Liver (tissue), 8 donors: ENCODE measurements at regions not wholly inside any gene's neighbourhood (a gene's known extent, or its start where the extent isn't known, plus 50 kb on each side); places are given as distances from the start of the nearest gene placed in this dataset.

Experiments used
- DNase-seq: peaks from one replicate; pipeline ENCODE4 v3.0.0-alpha.2; 2017; ENCODE audit warnings: low spot score
- H3K27ac ChIP-seq, 2 donors: one replicate each; pipeline ENCODE4 v1.7.0; 2013; ENCODE audit warnings: inconsistent platforms in 2 of 2, low read length in 2 of 2, control low read depth in 1 of 2, low read depth in 1 of 2, mild to moderate bottlenecking in 1 of 2
- H3K27me3 ChIP-seq, 4 donors: one replicate each; pipeline versions ENCODE4 v1.6.1 to v1.7.0; 2013; ENCODE audit warnings: low read length in 3 of 4, inconsistent platforms in 1 of 4, mild to moderate bottlenecking in 1 of 4, moderate library complexity in 1 of 4; ENCODE audit not compliant: control insufficient read depth in 4 of 4, insufficient read depth in 4 of 4
- H3K36me3 ChIP-seq, 4 donors: one replicate each; pipeline versions ENCODE4 v1.6.1 to v1.7.0; 2013; ENCODE audit warnings: low read length in 3 of 4, mild to moderate bottlenecking in 3 of 4, low read depth in 1 of 4, moderate library complexity in 1 of 4; ENCODE audit not compliant: control insufficient read depth in 4 of 4, insufficient read depth in 3 of 4
- H3K4me1 ChIP-seq, 4 donors: one replicate each; pipeline versions ENCODE4 v1.6.1 to v1.7.0; 2013; ENCODE audit warnings: low read length in 3 of 4, mild to moderate bottlenecking in 3 of 4, moderate library complexity in 1 of 4; ENCODE audit not compliant: control insufficient read depth in 4 of 4, insufficient read depth in 4 of 4
- H3K4me3 ChIP-seq, 3 donors: one replicate each; pipeline versions ENCODE4 v1.6.1 to v1.7.0; 2013; ENCODE audit warnings: low read length in 3 of 3, control low read depth in 1 of 3, low read depth in 1 of 3, mild to moderate bottlenecking in 1 of 3
- H3K9ac ChIP-seq, 2 donors: one replicate each; pipeline ENCODE4 v1.7.0; 2013; ENCODE audit warnings: low read length in 2 of 2, mild to moderate bottlenecking in 2 of 2, moderate library complexity in 2 of 2, control low read depth in 1 of 2, low read depth in 1 of 2
- H3K9me3 ChIP-seq, 4 donors: one replicate each; pipeline versions ENCODE4 v1.6.1 to v1.7.0; 2013; ENCODE audit warnings: low read length in 3 of 4; ENCODE audit not compliant: control insufficient read depth in 4 of 4
- EGR1 ChIP-seq, 2 donors: IDR thresholded peaks; 2 replicates each; pipeline ENCODE4 v1.6.1; 2016 to 2018; ENCODE audit warnings: antibody characterized with exemption in 2 of 2, low read depth in 2 of 2
- FOXA1 ChIP-seq: IDR thresholded peaks from 2 replicates; pipeline ENCODE4 v1.6.1; 2016; ENCODE audit warnings: antibody characterized with exemption
- FOXA2 ChIP-seq: IDR thresholded peaks from 2 replicates; pipeline ENCODE4 v1.6.1; 2016; ENCODE audit warnings: antibody characterized with exemption
- GABPA ChIP-seq, 2 donors: IDR thresholded peaks in 1 of 2; conservative IDR thresholded peaks in 1 of 2; 2 replicates each; pipeline ENCODE4 v1.6.1; 2016; ENCODE audit warnings: antibody characterized with exemption in 2 of 2, mild to moderate bottlenecking in 1 of 2, moderate library complexity in 1 of 2
- HNF4A ChIP-seq, 2 donors: conservative IDR thresholded peaks; 2 replicates each; pipeline ENCODE4 v1.6.1; 2016; ENCODE audit warnings: antibody characterized with exemption in 2 of 2, mild to moderate bottlenecking in 2 of 2
- HNF4G ChIP-seq: IDR thresholded peaks from 2 replicates; pipeline ENCODE4 v1.6.1; 2016; ENCODE audit warnings: antibody characterized with exemption
- JUND ChIP-seq, 2 donors: IDR thresholded peaks; 2 replicates each; pipeline ENCODE4 v1.6.1; 2016; ENCODE audit warnings: antibody characterized with exemption in 2 of 2
- NR2F2 ChIP-seq: IDR thresholded peaks from 2 replicates; pipeline ENCODE4 v1.6.1; 2016; ENCODE audit warnings: antibody characterized with exemption
- RAD21 ChIP-seq, 2 donors: IDR thresholded peaks; 2 replicates each; pipeline ENCODE4 v1.6.1; 2016; ENCODE audit warnings: antibody characterized with exemption in 2 of 2, mild to moderate bottlenecking in 2 of 2
- RXRA ChIP-seq, 2 donors: IDR thresholded peaks; 2 replicates each; pipeline ENCODE4 v1.6.1; 2017 to 2018; ENCODE audit warnings: antibody characterized with exemption in 2 of 2, mild to moderate bottlenecking in 1 of 2
- SP1 ChIP-seq: IDR thresholded peaks from 2 replicates; pipeline ENCODE4 v1.6.1; 2018; ENCODE audit warnings: antibody characterized with exemption, mild to moderate bottlenecking
- TAF1 ChIP-seq: conservative IDR thresholded peaks from 2 replicates; pipeline ENCODE4 v1.6.1; 2016; ENCODE audit warnings: antibody characterized with exemption, mild to moderate bottlenecking
- YY1 ChIP-seq: IDR thresholded peaks from 2 replicates; pipeline ENCODE4 v1.6.1; 2016; ENCODE audit warnings: antibody characterized with exemption, mild to moderate bottlenecking
- WGBS: extraction: QIAGEN DNeasy Blood & Tissue Kit; methylation state at CpG from one replicate; pipeline ENCODE4 v1.1.7; 2013; 5-methylcytosine and 5-hydroxymethylcytosine counted together
- TF ChIP-seq, protein P1 (sequence below): IDR thresholded peaks from 2 replicates; pipeline ENCODE4 v1.6.1; 2016; ENCODE audit warnings: antibody characterized with exemption, mild to moderate bottlenecking
- TF ChIP-seq, protein P2 (sequence below): fragments of 150-350 bp; IDR thresholded peaks from 2 replicates; pipeline ENCODE4 v1.5.1; 2017; ENCODE audit warnings: improper control_type of control experiment, low read depth, low read length; ENCODE audit not compliant: missing input control
- TF ChIP-seq, protein P3 (sequence below): IDR thresholded peaks from 2 replicates; pipeline ENCODE4 v1.6.1; 2016; ENCODE audit warnings: antibody characterized with exemption
- TF ChIP-seq, protein P4 (sequence below): IDR thresholded peaks from 2 replicates; pipeline ENCODE4 v1.6.1; 2016; ENCODE audit warnings: antibody characterized with exemption
- TF ChIP-seq, protein P5 (sequence below): IDR thresholded peaks from 2 replicates; pipeline ENCODE4 v1.6.1; 2016; ENCODE audit warnings: antibody characterized with exemption
- donor health status: healthy.
- donor health status: healthy.
- donor health status: healthy.
- donor health status: healthy.
- donor health status: healthy.

DNA sequence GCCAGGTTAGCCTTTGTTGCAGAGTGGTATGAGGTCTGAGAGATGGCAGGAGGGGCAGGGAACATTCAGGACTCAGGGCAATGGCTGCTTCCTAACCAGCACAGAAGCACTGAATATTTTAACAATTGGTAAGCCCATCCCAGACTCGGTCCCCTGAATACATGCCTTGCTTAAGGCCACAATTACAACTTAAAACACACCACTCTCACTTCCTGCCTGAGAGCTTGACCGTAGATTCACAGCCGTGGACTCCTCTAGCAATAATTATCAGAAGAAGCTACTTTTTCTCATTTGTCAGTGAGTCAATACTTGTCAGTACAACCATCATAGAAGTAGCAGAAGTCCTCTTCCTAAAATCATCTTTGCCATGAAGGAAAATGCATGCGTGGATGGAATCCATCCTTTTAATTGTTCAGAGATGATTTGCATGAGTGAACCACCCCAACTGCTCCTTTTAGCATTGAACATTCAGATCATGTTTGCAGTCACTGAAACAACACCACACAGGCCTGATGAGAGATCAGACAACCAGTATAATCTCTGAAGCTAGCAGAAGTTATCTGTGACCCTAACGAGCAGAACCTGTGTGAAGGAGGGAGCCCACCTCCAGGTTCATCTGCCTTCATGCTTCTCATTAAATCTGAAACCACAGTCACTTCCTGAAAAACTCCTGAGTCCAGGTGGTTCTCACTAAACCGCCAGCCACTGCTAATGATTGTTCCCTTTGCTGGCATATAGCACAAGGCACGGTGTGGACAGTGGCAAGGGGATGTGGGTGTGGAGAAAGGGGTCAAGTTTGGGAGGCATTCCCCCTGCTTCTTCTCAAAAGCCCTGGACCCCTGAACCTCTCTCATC, 333.9 kb upstream of the CNR1 start:
- no peak for DNase-seq
- 73% methylated on average over 7 of the region's 7 CpGs for WGBS
- no peaks in the 10 kb centered on the region for H3K36me3 ChIP-seq
- no peak overlapping the region for H3K9ac ChIP-seq
- no peak overlapping the region for H3K4me3 ChIP-seq
- TF ChIP-seq FOXA1 (no peak), JUND (IDR thresholded peaks at IDR 0.05) (no peak), SP1 (no peak), FOXA2 (no peak), YY1 (no peak)
- TF ChIP-seq, protein P1, sequence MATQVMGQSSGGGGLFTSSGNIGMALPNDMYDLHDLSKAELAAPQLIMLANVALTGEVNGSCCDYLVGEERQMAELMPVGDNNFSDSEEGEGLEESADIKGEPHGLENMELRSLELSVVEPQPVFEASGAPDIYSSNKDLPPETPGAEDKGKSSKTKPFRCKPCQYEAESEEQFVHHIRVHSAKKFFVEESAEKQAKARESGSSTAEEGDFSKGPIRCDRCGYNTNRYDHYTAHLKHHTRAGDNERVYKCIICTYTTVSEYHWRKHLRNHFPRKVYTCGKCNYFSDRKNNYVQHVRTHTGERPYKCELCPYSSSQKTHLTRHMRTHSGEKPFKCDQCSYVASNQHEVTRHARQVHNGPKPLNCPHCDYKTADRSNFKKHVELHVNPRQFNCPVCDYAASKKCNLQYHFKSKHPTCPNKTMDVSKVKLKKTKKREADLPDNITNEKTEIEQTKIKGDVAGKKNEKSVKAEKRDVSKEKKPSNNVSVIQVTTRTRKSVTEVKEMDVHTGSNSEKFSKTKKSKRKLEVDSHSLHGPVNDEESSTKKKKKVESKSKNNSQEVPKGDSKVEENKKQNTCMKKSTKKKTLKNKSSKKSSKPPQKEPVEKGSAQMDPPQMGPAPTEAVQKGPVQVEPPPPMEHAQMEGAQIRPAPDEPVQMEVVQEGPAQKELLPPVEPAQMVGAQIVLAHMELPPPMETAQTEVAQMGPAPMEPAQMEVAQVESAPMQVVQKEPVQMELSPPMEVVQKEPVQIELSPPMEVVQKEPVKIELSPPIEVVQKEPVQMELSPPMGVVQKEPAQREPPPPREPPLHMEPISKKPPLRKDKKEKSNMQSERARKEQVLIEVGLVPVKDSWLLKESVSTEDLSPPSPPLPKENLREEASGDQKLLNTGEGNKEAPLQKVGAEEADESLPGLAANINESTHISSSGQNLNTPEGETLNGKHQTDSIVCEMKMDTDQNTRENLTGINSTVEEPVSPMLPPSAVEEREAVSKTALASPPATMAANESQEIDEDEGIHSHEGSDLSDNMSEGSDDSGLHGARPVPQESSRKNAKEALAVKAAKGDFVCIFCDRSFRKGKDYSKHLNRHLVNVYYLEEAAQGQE: no peak
- TF ChIP-seq, protein P2, sequence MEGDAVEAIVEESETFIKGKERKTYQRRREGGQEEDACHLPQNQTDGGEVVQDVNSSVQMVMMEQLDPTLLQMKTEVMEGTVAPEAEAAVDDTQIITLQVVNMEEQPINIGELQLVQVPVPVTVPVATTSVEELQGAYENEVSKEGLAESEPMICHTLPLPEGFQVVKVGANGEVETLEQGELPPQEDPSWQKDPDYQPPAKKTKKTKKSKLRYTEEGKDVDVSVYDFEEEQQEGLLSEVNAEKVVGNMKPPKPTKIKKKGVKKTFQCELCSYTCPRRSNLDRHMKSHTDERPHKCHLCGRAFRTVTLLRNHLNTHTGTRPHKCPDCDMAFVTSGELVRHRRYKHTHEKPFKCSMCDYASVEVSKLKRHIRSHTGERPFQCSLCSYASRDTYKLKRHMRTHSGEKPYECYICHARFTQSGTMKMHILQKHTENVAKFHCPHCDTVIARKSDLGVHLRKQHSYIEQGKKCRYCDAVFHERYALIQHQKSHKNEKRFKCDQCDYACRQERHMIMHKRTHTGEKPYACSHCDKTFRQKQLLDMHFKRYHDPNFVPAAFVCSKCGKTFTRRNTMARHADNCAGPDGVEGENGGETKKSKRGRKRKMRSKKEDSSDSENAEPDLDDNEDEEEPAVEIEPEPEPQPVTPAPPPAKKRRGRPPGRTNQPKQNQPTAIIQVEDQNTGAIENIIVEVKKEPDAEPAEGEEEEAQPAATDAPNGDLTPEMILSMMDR: no peak
- TF ChIP-seq, protein P3, sequence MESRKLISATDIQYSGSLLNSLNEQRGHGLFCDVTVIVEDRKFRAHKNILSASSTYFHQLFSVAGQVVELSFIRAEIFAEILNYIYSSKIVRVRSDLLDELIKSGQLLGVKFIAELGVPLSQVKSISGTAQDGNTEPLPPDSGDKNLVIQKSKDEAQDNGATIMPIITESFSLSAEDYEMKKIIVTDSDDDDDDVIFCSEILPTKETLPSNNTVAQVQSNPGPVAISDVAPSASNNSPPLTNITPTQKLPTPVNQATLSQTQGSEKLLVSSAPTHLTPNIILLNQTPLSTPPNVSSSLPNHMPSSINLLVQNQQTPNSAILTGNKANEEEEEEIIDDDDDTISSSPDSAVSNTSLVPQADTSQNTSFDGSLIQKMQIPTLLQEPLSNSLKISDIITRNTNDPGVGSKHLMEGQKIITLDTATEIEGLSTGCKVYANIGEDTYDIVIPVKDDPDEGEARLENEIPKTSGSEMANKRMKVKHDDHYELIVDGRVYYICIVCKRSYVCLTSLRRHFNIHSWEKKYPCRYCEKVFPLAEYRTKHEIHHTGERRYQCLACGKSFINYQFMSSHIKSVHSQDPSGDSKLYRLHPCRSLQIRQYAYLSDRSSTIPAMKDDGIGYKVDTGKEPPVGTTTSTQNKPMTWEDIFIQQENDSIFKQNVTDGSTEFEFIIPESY: no peak
- TF ChIP-seq, protein P4, sequence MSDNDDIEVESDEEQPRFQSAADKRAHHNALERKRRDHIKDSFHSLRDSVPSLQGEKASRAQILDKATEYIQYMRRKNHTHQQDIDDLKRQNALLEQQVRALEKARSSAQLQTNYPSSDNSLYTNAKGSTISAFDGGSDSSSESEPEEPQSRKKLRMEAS: no peak
- H3K9me3 ChIP-seq: no peaks in the 10 kb centered on the region
- no peak overlapping the region for H3K27ac ChIP-seq
- H3K27me3 ChIP-seq: peaks cover 0 to 2% (median 0%) of the 10 kb centered on the region in 4 donors
- H3K4me1 ChIP-seq: no peaks in the 10 kb centered on the region

DNA sequence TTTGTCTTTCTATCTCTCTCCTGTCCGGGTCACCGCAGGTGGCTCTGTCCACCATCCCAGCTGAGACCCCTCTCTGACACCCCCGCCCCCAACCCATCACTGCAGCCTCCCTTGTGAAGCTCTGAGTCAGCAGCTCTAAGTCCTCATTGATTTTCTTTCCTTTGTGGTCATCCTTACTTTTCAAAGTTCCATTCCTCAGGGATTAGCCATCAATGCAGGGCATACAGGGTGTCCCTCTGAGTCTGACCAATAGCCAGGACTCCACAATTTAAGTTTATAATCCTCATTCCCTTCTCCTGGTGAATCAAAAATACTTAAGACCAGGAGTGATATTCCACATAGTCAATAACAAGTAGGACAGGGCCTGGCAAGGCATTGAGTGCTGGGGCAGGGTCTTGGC, 333.3 kb upstream of the CNR1 start:
- no peaks in the 10 kb centered on the region for H3K9me3 ChIP-seq
- no peaks in the 10 kb centered on the region for H3K4me1 ChIP-seq
- DNase-seq: no peak
- H3K4me3 ChIP-seq: no peak overlapping the region
- peaks cover 0 to 2% (median 0%) of the 10 kb centered on the region in 4 donors for H3K27me3 ChIP-seq
- H3K27ac ChIP-seq: no peak overlapping the region
- H3K36me3 ChIP-seq: no peaks in the 10 kb centered on the region
- H3K9ac ChIP-seq: no peak overlapping the region
- no peak for TF ChIP-seq EGR1 (IDR thresholded peaks at IDR 0.05; ENCODE audit: low read depth in 2 of 2)
- no peak for TF ChIP-seq FOXA1
- TF ChIP-seq HNF4A (conservative IDR thresholded peaks at IDR 0.05): no peak
- TF ChIP-seq, protein P2: no peak
- no peak for TF ChIP-seq NR2F2
- TF ChIP-seq YY1: no peak
- TF ChIP-seq, protein P3: no peak
- TF ChIP-seq FOXA2: no peak
- no peak for TF ChIP-seq SP1
- no peak for TF ChIP-seq RXRA (IDR thresholded peaks at IDR 0.05)
- no peak for TF ChIP-seq JUND (IDR thresholded peaks at IDR 0.05)
- TF ChIP-seq HNF4G: no peak
- TF ChIP-seq, protein P4: no peak
- TF ChIP-seq RAD21 (IDR thresholded peaks at IDR 0.05): no peak
- no peak for TF ChIP-seq TAF1
- TF ChIP-seq, protein P5, sequence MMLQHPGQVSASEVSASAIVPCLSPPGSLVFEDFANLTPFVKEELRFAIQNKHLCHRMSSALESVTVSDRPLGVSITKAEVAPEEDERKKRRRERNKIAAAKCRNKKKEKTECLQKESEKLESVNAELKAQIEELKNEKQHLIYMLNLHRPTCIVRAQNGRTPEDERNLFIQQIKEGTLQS: no peak
- TF ChIP-seq GABPA (IDR thresholded peaks at IDR 0.05 in 1 of 2, conservative IDR thresholded peaks at IDR 0.05 in 1 of 2): no peak
- WGBS: 80% methylated on average over 3 of the region's 3 CpGs
